Mesenchymal stem cell (in vitro differentiated cells and primary cell): ENCODE measurements at regions not wholly inside any gene's neighbourhood (a gene's known extent, or its start where the extent isn't known, plus 50 kb on each side); places are given as distances from the start of the nearest gene placed in this dataset.

Experiments used
- DNase-seq: peaks from one replicate; pipeline ENCODE4 v3.0.0-alpha.2; 2013
- H2AFZ ChIP-seq: one replicate; pipeline ENCODE4 v1.6.1; 2013; ENCODE audit warnings: low read depth, mild to moderate bottlenecking, control low read depth, inconsistent platforms, low read length, moderate library complexity
- H2AK5ac ChIP-seq: 2 replicates; pipeline ENCODE4 v1.6.1; 2013; ENCODE audit warnings: low read length, moderate library complexity, mild to moderate bottlenecking, inconsistent platforms; ENCODE audit not compliant: severe bottlenecking
- H2BK120ac ChIP-seq: one replicate; pipeline ENCODE4 v1.6.1; 2013; ENCODE audit warnings: low read depth, mild to moderate bottlenecking, inconsistent platforms, low read length, moderate library complexity
- H2BK12ac ChIP-seq, 2 experiments: one replicate each; pipeline ENCODE4 v1.6.1; 2013; ENCODE audit warnings: inconsistent platforms in 2 of 2, low read length in 2 of 2, mild to moderate bottlenecking in 2 of 2, moderate library complexity in 2 of 2, control low read depth in 1 of 2
- H2BK15ac ChIP-seq: one replicate; pipeline ENCODE4 v1.6.1; 2013; ENCODE audit warnings: mild to moderate bottlenecking, low read depth, inconsistent platforms; ENCODE audit not compliant: poor library complexity, severe bottlenecking
- H2BK5ac ChIP-seq: 2 replicates; pipeline ENCODE4 v1.6.1; 2013; ENCODE audit warnings: low read depth, mild to moderate bottlenecking, low read length, control low read depth, inconsistent platforms; ENCODE audit not compliant: poor library complexity, severe bottlenecking
- H3K14ac ChIP-seq, 2 experiments: one replicate each; pipeline ENCODE4 v1.6.1; 2013; ENCODE audit warnings: inconsistent platforms in 2 of 2, low read length in 2 of 2, control low read depth in 1 of 2, mild to moderate bottlenecking in 1 of 2, moderate library complexity in 1 of 2
- H3K18ac ChIP-seq, 2 experiments: one replicate each; pipeline ENCODE4 v1.6.1; 2013; ENCODE audit warnings: inconsistent platforms in 2 of 2, low read length in 2 of 2, control low read depth in 1 of 2, low read depth in 1 of 2, mild to moderate bottlenecking in 1 of 2
- H3K23ac ChIP-seq, 2 experiments: one replicate each; pipeline ENCODE4 v1.6.1; 2013; ENCODE audit warnings: inconsistent platforms in 2 of 2, low read length in 2 of 2, mild to moderate bottlenecking in 2 of 2, moderate library complexity in 2 of 2, control low read depth in 1 of 2
- H3K27ac ChIP-seq: 2 replicates; pipeline ENCODE4 v1.5.1; 2013; ENCODE audit warnings: mild to moderate bottlenecking, moderate library complexity, low read length, control low read depth, inconsistent platforms; ENCODE audit not compliant: poor library complexity, severe bottlenecking
- H3K27me3 ChIP-seq, 2 experiments: 2 replicates each; pipeline versions ENCODE4 v1.6.1 to v1.7.0; 2013; ENCODE audit warnings: low read length in 2 of 2, mild to moderate bottlenecking in 2 of 2, moderate library complexity in 2 of 2, control low read depth in 1 of 2, inconsistent platforms in 1 of 2; ENCODE audit not compliant: control insufficient read depth in 1 of 2, insufficient read depth in 1 of 2
- H3K36me3 ChIP-seq, 2 experiments: 2 replicates each; pipeline versions ENCODE4 v1.6.1 to v1.7.0; 2013; ENCODE audit warnings: low read length in 2 of 2, control low read depth in 1 of 2, inconsistent platforms in 1 of 2, low read depth in 1 of 2, mild to moderate bottlenecking in 1 of 2; ENCODE audit not compliant: insufficient read depth in 2 of 2, control insufficient read depth in 1 of 2
- H3K4ac ChIP-seq, 2 experiments: one replicate each; pipeline ENCODE4 v1.6.1; 2013; ENCODE audit warnings: inconsistent platforms in 2 of 2, low read length in 2 of 2, mild to moderate bottlenecking in 2 of 2, moderate library complexity in 2 of 2, control low read depth in 1 of 2, low read depth in 1 of 2
- H3K4me1 ChIP-seq: 2 replicates; pipeline ENCODE4 v1.6.1; 2013; ENCODE audit warnings: low read depth, low read length, control low read depth; ENCODE audit not compliant: control insufficient read depth, insufficient read depth
- H3K4me2 ChIP-seq: 2 replicates; pipeline ENCODE4 v1.6.1; 2013; ENCODE audit warnings: low read length, mild to moderate bottlenecking, inconsistent platforms; ENCODE audit not compliant: poor library complexity, severe bottlenecking
- H3K4me3 ChIP-seq, 2 experiments: 2 replicates each; pipeline versions ENCODE4 v1.5.1 to v1.7.0; 2013; ENCODE audit warnings: low read length in 2 of 2, mild to moderate bottlenecking in 2 of 2, control low read depth in 1 of 2, low read depth in 1 of 2; ENCODE audit not compliant: insufficient read depth in 1 of 2
- H3K79me1 ChIP-seq: replicated peaks from 2 replicates; pipeline ENCODE4 v1.6.1; 2013; ENCODE audit warnings: mild to moderate bottlenecking, control low read depth, low read length, inconsistent platforms; ENCODE audit not compliant: poor library complexity, severe bottlenecking
- H3K9ac ChIP-seq: 2 replicates; pipeline ENCODE4 v1.7.0; 2013; ENCODE audit warnings: mild to moderate bottlenecking, low read length, moderate library complexity
- H3K9me3 ChIP-seq: 2 replicates; pipeline ENCODE4 v1.7.0; 2013; ENCODE audit warnings: mild to moderate bottlenecking, low read length; ENCODE audit not compliant: control insufficient read depth
- H4K8ac ChIP-seq: one replicate; pipeline ENCODE4 v1.6.1; 2013; ENCODE audit warnings: inconsistent platforms, mild to moderate bottlenecking, low read length, moderate library complexity
- H4K91ac ChIP-seq: one replicate; pipeline ENCODE4 v1.6.1; 2013; ENCODE audit warnings: mild to moderate bottlenecking, low read length, inconsistent platforms
- WGBS: methylation state at CpG from one replicate; pipeline ENCODE4 v1.1.7; 2013; ENCODE audit warnings: mixed read lengths; 5-methylcytosine and 5-hydroxymethylcytosine counted together

- Histone ChIP-seq H3K18ac (no peak overlapping the region), H3K27ac (no peak overlapping the region), H3K36me3 (no peaks in the 10 kb centered on the region), H2AK5ac (no peak overlapping the region), H3K4me2 (no peak overlapping the region), H3K23ac (no peak overlapping the region), H3K14ac (no peak overlapping the region), H2BK15ac (no peak overlapping the region), H2BK5ac (no peak overlapping the region), H3K9ac (no peak overlapping the region), H3K9me3 (peaks cover 43% of the 10 kb centered on the region), H3K4me3 (no peak overlapping the region), H2AFZ (no peak overlapping the region), H3K79me1 (no peaks in the 10 kb centered on the region), H3K27me3 (no peaks in the 10 kb centered on the region), H4K8ac (no peak overlapping the region), H4K91ac (no peak overlapping the region), H3K4ac (no peak overlapping the region), H2BK12ac (no peak overlapping the region), H3K4me1 (no peaks in the 10 kb centered on the region), H2BK120ac (no peak overlapping the region)
- peak; percentile 78 for DNase-seq
- WGBS = 55% methylated on average over 2 of the region's 2 CpGs
Observed at GRCh38 chr6:74964871-74965441, 240.9 kb downstream of the COL12A1 start.

DNA sequence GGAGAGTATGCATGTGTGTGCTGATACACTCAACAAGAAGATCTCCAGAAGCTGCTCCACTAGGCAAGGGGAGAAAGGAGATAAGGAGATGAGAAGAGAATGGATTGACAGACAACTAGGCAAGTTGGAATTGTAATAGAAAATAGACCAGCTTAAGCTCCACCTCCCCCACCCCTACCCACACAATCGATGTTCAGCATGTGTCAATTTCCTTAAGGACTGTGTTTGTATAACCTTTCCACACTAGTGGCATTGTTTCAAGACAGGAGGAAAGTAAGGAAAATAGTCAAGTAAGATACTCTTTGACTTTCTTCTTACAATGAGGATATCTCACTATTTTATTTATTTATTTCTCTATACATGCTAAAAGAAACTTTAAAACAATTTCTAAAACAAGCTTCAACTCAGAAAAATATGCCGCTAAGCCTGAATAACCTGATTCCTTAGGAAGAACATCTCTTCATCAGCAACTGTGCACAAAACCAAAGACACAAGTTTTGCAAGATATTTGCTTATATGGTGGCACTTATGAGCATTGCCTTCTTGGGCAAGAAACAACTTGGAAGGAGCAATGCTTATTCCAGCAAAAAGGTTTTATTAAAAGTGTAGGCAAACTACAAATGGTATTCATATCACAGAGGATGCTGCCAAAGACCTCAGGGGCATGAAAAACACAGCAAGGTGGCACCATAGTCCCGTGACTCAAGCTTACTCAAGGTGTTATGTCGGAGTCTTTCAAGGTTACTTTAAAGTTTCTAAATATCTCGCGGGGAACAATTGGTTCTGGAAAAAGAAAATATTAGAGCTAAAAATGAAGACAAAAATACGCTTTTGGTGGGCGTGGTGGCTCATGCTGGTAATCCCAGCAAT is 249.1 kb downstream of the COL12A1 start:
- Histone ChIP-seq H3K18ac (no peak overlapping the region), H3K9ac (no peak overlapping the region), H3K9me3 (peaks cover 8% of the 10 kb centered on the region), H2BK12ac (no peak overlapping the region), H3K23ac (no peak overlapping the region), H3K27me3 (no peaks in the 10 kb centered on the region), H3K4me3 (no peak overlapping the region), H2AFZ (no peak overlapping the region), H3K14ac (no peak overlapping the region), H2BK5ac (no peak overlapping the region), H2AK5ac (no peak overlapping the region), H2BK120ac (no peak overlapping the region), H4K91ac (no peak overlapping the region), H3K4me1 (no peaks in the 10 kb centered on the region), H3K27ac (no peak overlapping the region), H4K8ac (no peak overlapping the region), H3K4ac (no peak overlapping the region), H3K4me2 (no peak overlapping the region), H3K36me3 (no peaks in the 10 kb centered on the region), H2BK15ac (no peak overlapping the region), H3K79me1 (no peaks in the 10 kb centered on the region)
- DNase-seq = no peak
- WGBS = 93% methylated on average over 7 of the region's 8 CpGs

DNA sequence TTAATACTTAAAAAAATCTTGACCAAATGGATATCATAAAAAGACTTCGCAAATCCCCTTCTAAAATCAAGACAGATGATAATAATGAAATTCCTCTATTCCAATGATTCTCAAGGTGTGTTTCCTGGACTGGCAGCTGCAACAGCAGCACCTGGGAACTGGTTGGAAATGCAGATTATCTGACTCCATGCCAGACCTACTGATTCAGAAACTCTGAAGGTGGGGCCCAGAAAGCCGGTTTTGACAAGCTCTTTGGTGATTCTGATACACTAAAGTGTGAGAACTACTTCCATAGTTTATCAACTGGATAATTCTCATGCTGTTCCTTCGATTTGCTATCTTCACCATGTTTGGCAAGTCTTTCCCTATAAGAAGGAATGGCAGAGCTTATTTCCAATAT is 252.1 kb downstream of the COL12A1 start:
- Histone ChIP-seq H3K27me3 (no peaks in the 10 kb centered on the region), H3K9me3 (peaks cover 8% of the 10 kb centered on the region), H3K18ac (no peak overlapping the region), H3K14ac (no peak overlapping the region), H2BK120ac (no peak overlapping the region), H3K23ac (no peak overlapping the region), H4K91ac (no peak overlapping the region), H2BK15ac (no peak overlapping the region), H3K4me3 (no peak overlapping the region), H2AK5ac (no peak overlapping the region), H3K4me2 (no peak overlapping the region), H3K9ac (no peak overlapping the region), H2AFZ (no peak overlapping the region), H2BK12ac (no peak overlapping the region), H2BK5ac (no peak overlapping the region), H3K4me1 (no peaks in the 10 kb centered on the region), H3K36me3 (no peaks in the 10 kb centered on the region), H3K27ac (no peak overlapping the region), H4K8ac (no peak overlapping the region), H3K4ac (no peak overlapping the region), H3K79me1 (no peaks in the 10 kb centered on the region)
- no peak for DNase-seq
- WGBS = 63% methylated on average over 3 of the region's 3 CpGs

- no peak overlapping the region for H2BK15ac ChIP-seq
- no peak overlapping the region for H2BK12ac ChIP-seq
- no peak overlapping the region for H2BK5ac ChIP-seq
- no peak overlapping the region for H3K4me3 ChIP-seq
- WGBS = 31% methylated on average over 2 of the region's 2 CpGs
- no peaks in the 10 kb centered on the region for H3K27me3 ChIP-seq
- H3K23ac ChIP-seq = no peak overlapping the region
- H2AFZ ChIP-seq = no peak overlapping the region
- H4K8ac ChIP-seq = no peak overlapping the region
- no peak overlapping the region for H3K4me2 ChIP-seq
- H3K36me3 ChIP-seq = no peaks in the 10 kb centered on the region
- no peak overlapping the region for H3K4ac ChIP-seq
- H3K4me1 ChIP-seq = no peaks in the 10 kb centered on the region
- H3K9me3 ChIP-seq = peaks cover under 1% of the 10 kb centered on the region
- no peak overlapping the region for H4K91ac ChIP-seq
- H2AK5ac ChIP-seq = no peak overlapping the region
- peak overlapping the region; percentile 38 for H3K9ac ChIP-seq
- no peak overlapping the region for H2BK120ac ChIP-seq
- no peak overlapping the region for H3K14ac ChIP-seq
- H3K27ac ChIP-seq = peak overlapping the region; percentile 91
- no peaks in the 10 kb centered on the region for H3K79me1 ChIP-seq
- DNase-seq = peak; percentile 34
- no peak overlapping the region for H3K18ac ChIP-seq
Observed at GRCh38 chr6:74946961-74947360, 258.9 kb downstream of the COL12A1 start.
